WTC11 (cell line): ENCODE measurements at regions not wholly inside any gene's neighbourhood (a gene's known extent, or its start where the extent isn't known, plus 50 kb on each side); places are given as distances from the start of the nearest gene placed in this dataset.

Source experiments
- ATAC-seq: fragments of 200-7000 bp; cut with Tn5 transposase; 2 replicates; pipeline ENCODE4 v1.10.0; 2021; ENCODE audit warnings: mild to moderate bottlenecking, moderate library complexity
- CTCF ChIA-PET: fragments of 300-600 bp; sonication (Branson Sonifier 250); formaldehyde crosslinking; loops from one replicate; lab custom pipeline; 2021; ENCODE audit warnings: antibody characterized with exemption; lab: Charles Lee
- POLR2A ChIA-PET: fragments of 350-600 bp; sonication (Branson Sonifier 250); formaldehyde crosslinking; loops from one replicate; lab custom pipeline; 2021; ENCODE audit warnings: antibody characterized with exemption; lab: Charles Lee
- DNase-seq: peaks from one replicate; pipeline ENCODE4 v3.0.0; 2021; ENCODE audit warnings: low spot score
- H3K27ac Mint-ChIP-seq: 2 replicates; pipeline ENCODE4 v1.8.0; 2021; ENCODE audit warnings: mixed read lengths
- H3K27me3 Mint-ChIP-seq: 2 replicates; pipeline ENCODE4 v1.8.0; 2021; ENCODE audit warnings: low read depth, mild to moderate bottlenecking, moderate library complexity, mixed read lengths
- H3K36me3 Mint-ChIP-seq: 2 replicates; pipeline ENCODE4 v1.8.0; 2021; ENCODE audit warnings: mixed read lengths
- H3K4me1 Mint-ChIP-seq: 2 replicates; pipeline ENCODE4 v1.8.0; 2022; ENCODE audit warnings: mixed read lengths
- H3K4me3 Mint-ChIP-seq: 2 replicates; pipeline ENCODE4 v1.8.0; 2021; ENCODE audit warnings: mild to moderate bottlenecking, moderate library complexity, mixed read lengths
- H3K9me3 Mint-ChIP-seq: 2 replicates; pipeline ENCODE4 v1.8.0; 2021; ENCODE audit warnings: mixed read lengths
- AFF4 ChIP-seq: sonication (generic); formaldehyde crosslinking; IDR thresholded peaks from 2 replicates; pipeline ENCODE4 v1.8.1; 2023; ENCODE audit warnings: mild to moderate bottlenecking, missing genetic modification reagents, borderline replicate concordance
- ATF1 ChIP-seq: sonication (generic); formaldehyde crosslinking; IDR thresholded peaks from 2 replicates; pipeline ENCODE4 v1.8.1; 2023; ENCODE audit warnings: mild to moderate bottlenecking, moderate library complexity, missing genetic modification reagents
- CREM ChIP-seq: sonication (generic); formaldehyde crosslinking; IDR thresholded peaks from 2 replicates; pipeline ENCODE4 v1.8.1; 2022; ENCODE audit warnings: mild to moderate bottlenecking, missing genetic modification reagents, moderate library complexity
- ELF4 ChIP-seq: sonication (generic); formaldehyde crosslinking; IDR thresholded peaks from 2 replicates; pipeline ENCODE4 v1.8.1; 2022; ENCODE audit warnings: low read depth, mild to moderate bottlenecking, moderate library complexity, missing genetic modification reagents
- EMX1 ChIP-seq: fragments of 250-450 bp; sonication (Bioruptor Pico); IDR thresholded peaks from 2 replicates; pipeline ENCODE4 v1.8.0; 2021; ENCODE audit warnings: mild to moderate bottlenecking
- ETV6 ChIP-seq: sonication (generic); formaldehyde crosslinking; IDR thresholded peaks from 2 replicates; pipeline ENCODE4 v1.8.1; 2022; ENCODE audit warnings: mild to moderate bottlenecking, missing genetic modification reagents
- IRF2 ChIP-seq: sonication (generic); formaldehyde crosslinking; IDR thresholded peaks from 2 replicates; pipeline ENCODE4 v1.8.0; 2022; ENCODE audit warnings: low read depth, missing genetic modification reagents, borderline replicate concordance
- NFATC4 ChIP-seq: fragments of 250-450 bp; sonication (Bioruptor Pico); IDR thresholded peaks from 2 replicates; pipeline ENCODE4 v1.9.0; 2021; ENCODE audit warnings: mild to moderate bottlenecking
- NFE2L1 ChIP-seq: sonication (generic); formaldehyde crosslinking; IDR thresholded peaks from 2 replicates; pipeline ENCODE4 v1.8.1; 2023; ENCODE audit warnings: missing genetic modification reagents
- RORB ChIP-seq: fragments of 250-450 bp; sonication (Bioruptor Pico); IDR thresholded peaks from 2 replicates; pipeline ENCODE4 v1.9.0; 2021; ENCODE audit warnings: mild to moderate bottlenecking
- SMAD4 ChIP-seq: sonication (generic); formaldehyde crosslinking; IDR thresholded peaks from 2 replicates; pipeline ENCODE4 v1.8.0; 2022; ENCODE audit warnings: mild to moderate bottlenecking, missing genetic modification reagents
- SOX15 ChIP-seq: fragments of 250-450 bp; sonication (Bioruptor Pico); IDR thresholded peaks from 2 replicates; pipeline ENCODE4 v1.9.0; 2021; ENCODE audit warnings: mild to moderate bottlenecking
- TEAD1 ChIP-seq: sonication (generic); formaldehyde crosslinking; IDR thresholded peaks from 2 replicates; pipeline ENCODE4 v1.8.0; 2022; ENCODE audit warnings: mild to moderate bottlenecking, missing genetic modification reagents
- ZBTB43 ChIP-seq: sonication (generic); formaldehyde crosslinking; IDR thresholded peaks from 2 replicates; pipeline ENCODE4 v1.8.1; 2023; ENCODE audit warnings: mild to moderate bottlenecking, missing genetic modification reagents
- ZNF138 ChIP-seq: sonication (generic); formaldehyde crosslinking; conservative IDR thresholded peaks from 2 replicates; pipeline ENCODE4 v1.8.1; 2022; ENCODE audit warnings: mild to moderate bottlenecking, moderate library complexity, missing genetic modification reagents
- ZNF416 ChIP-seq: fragments of 250-450 bp; sonication (Bioruptor Pico); IDR thresholded peaks from 2 replicates; pipeline ENCODE4 v1.9.0; 2021; ENCODE audit warnings: mild to moderate bottlenecking, inconsistent platforms
- ZNF423 ChIP-seq: fragments of 250-450 bp; sonication (Bioruptor Pico); IDR thresholded peaks from 2 replicates; pipeline ENCODE4 v2.1.2; 2022; ENCODE audit warnings: mild to moderate bottlenecking, moderate library complexity
- TF ChIP-seq, protein P1 (sequence below): sonication (generic); formaldehyde crosslinking; IDR thresholded peaks from 2 replicates; pipeline ENCODE4 v1.8.0; 2022; ENCODE audit warnings: mild to moderate bottlenecking, missing genetic modification reagents
- TF ChIP-seq, protein P2 (sequence below): sonication (generic); formaldehyde crosslinking; IDR thresholded peaks from 2 replicates; pipeline ENCODE4 v1.8.1; 2023; ENCODE audit warnings: mild to moderate bottlenecking, moderate library complexity, missing genetic modification reagents
- TF ChIP-seq, protein P3 (sequence below): sonication (generic); formaldehyde crosslinking; IDR thresholded peaks from 2 replicates; pipeline ENCODE4 v1.8.0; 2022; ENCODE audit warnings: missing genetic modification reagents

DNA sequence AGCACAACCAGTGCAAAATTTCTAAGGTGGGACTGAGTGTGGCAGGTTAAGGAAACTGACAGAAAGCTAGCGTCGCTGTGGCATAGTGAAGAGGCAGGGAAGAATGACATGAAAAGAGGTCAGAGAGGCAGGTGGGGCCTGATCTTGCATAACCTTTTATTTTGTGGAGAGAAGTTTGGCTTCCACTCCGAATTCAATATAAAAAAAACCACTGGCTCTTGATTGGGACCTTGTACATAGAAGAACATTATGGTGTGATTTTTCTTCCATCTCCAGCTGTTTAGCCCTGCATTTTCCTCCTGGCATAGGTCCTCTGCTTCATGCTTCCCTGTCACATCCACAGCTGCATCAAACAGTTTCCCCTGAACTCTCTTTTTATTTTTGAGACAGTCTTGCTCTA, 170.5 kb upstream of the MEOX2 start (continued):
- TF ChIP-seq, protein P1, sequence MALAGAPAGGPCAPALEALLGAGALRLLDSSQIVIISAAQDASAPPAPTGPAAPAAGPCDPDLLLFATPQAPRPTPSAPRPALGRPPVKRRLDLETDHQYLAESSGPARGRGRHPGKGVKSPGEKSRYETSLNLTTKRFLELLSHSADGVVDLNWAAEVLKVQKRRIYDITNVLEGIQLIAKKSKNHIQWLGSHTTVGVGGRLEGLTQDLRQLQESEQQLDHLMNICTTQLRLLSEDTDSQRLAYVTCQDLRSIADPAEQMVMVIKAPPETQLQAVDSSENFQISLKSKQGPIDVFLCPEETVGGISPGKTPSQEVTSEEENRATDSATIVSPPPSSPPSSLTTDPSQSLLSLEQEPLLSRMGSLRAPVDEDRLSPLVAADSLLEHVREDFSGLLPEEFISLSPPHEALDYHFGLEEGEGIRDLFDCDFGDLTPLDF (CRISPR knock-in tag) = no peak
- no peak for TF ChIP-seq ZBTB43
- TF ChIP-seq EMX1 (CRISPR knock-in tag) = no peak
- TF ChIP-seq ELF4 (CRISPR knock-in tag) = no peak
- TF ChIP-seq TEAD1 (CRISPR knock-in tag) = no peak
- no peak for TF ChIP-seq NFATC4

DNA sequence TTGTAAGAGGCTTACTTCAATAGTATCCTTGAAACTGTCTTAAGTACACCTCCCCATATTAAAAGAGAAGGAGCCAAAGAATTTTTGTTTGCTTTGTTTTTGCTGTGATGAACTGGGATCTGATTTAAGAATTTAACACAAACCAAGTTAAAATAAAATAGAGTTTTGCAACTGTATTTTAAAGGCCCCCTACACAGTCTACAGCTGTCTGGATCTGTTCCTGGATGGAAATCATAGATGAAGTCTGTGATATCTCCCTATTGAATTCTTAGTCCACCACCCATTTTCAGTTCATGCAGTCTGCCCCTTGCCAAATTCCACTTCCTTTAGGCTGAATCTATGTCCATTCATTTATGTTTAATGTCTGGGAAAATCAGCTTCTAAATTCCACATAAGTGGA, 169.8 kb upstream of the MEOX2 start:
- Mint-ChIP-seq H3K27ac (no peak overlapping the region), H3K36me3 (no peaks in the 10 kb centered on the region), H3K4me3 (no peak overlapping the region), H3K27me3 (no peaks in the 10 kb centered on the region; the same call in 1 of the 2 replicates), H3K4me1 (peaks cover 11% of the 10 kb centered on the region), H3K9me3 (peaks cover 12% of the 10 kb centered on the region)
- CTCF ChIA-PET = no interaction called here
- ATAC-seq = no peak
- no peak for DNase-seq
- POLR2A ChIA-PET = no interaction called here
- TF ChIP-seq ELF4 (CRISPR knock-in tag) (no peak), SMAD4 (CRISPR knock-in tag) (no peak), RORB (CRISPR knock-in tag) (no peak), NFE2L1 (CRISPR knock-in tag) (no peak)
- TF ChIP-seq, protein P2, sequence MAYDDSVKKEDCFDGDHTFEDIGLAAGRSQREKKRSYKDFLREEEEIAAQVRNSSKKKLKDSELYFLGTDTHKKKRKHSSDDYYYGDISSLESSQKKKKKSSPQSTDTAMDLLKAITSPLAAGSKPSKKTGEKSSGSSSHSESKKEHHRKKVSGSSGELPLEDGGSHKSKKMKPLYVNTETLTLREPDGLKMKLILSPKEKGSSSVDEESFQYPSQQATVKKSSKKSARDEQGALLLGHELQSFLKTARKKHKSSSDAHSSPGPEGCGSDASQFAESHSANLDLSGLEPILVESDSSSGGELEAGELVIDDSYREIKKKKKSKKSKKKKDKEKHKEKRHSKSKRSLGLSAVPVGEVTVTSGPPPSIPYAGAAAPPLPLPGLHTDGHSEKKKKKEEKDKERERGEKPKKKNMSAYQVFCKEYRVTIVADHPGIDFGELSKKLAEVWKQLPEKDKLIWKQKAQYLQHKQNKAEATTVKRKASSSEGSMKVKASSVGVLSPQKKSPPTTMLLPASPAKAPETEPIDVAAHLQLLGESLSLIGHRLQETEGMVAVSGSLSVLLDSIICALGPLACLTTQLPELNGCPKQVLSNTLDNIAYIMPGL (CRISPR knock-in tag) = no peak
- TF ChIP-seq, protein P3, sequence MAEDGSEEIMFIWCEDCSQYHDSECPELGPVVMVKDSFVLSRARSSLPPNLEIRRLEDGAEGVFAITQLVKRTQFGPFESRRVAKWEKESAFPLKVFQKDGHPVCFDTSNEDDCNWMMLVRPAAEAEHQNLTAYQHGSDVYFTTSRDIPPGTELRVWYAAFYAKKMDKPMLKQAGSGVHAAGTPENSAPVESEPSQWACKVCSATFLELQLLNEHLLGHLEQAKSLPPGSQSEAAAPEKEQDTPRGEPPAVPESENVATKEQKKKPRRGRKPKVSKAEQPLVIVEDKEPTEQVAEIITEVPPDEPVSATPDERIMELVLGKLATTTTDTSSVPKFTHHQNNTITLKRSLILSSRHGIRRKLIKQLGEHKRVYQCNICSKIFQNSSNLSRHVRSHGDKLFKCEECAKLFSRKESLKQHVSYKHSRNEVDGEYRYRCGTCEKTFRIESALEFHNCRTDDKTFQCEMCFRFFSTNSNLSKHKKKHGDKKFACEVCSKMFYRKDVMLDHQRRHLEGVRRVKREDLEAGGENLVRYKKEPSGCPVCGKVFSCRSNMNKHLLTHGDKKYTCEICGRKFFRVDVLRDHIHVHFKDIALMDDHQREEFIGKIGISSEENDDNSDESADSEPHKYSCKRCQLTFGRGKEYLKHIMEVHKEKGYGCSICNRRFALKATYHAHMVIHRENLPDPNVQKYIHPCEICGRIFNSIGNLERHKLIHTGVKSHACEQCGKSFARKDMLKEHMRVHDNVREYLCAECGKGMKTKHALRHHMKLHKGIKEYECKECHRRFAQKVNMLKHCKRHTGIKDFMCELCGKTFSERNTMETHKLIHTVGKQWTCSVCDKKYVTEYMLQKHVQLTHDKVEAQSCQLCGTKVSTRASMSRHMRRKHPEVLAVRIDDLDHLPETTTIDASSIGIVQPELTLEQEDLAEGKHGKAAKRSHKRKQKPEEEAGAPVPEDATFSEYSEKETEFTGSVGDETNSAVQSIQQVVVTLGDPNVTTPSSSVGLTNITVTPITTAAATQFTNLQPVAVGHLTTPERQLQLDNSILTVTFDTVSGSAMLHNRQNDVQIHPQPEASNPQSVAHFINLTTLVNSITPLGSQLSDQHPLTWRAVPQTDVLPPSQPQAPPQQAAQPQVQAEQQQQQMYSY (CRISPR knock-in tag) = no peak

- Mint-ChIP-seq H3K9me3 (peaks cover 12% of the 10 kb centered on the region), H3K27me3 (no peaks in the 10 kb centered on the region; the same call in 1 of the 2 replicates), H3K4me1 (peaks cover 11% of the 10 kb centered on the region), H3K36me3 (no peaks in the 10 kb centered on the region), H3K27ac (no peak overlapping the region), H3K4me3 (no peak overlapping the region)
- ChIA-PET POLR2A (no interaction called here), CTCF (no interaction called here)
- ATAC-seq = no peak
- no peak for DNase-seq
- TF ChIP-seq ATF1 (CRISPR knock-in tag) (no peak), ETV6 (CRISPR knock-in tag) (no peak), ZNF416 (no peak), ZNF138 (CRISPR knock-in tag) (no peak), ZNF423 (CRISPR knock-in tag) (no peak), CREM (CRISPR knock-in tag) (no peak), AFF4 (CRISPR knock-in tag) (no peak), SOX15 (no peak), IRF2 (CRISPR knock-in tag) (no peak)
- TF ChIP-seq, protein P2 (CRISPR knock-in tag) = no peak
Observed at GRCh38 chr7:15855525-15856109, 169.1 kb upstream of the MEOX2 start.
